WERI-Rb-1 (cell line): ENCODE measurements at regions not wholly inside any gene's neighbourhood (a gene's known extent, or its start where the extent isn't known, plus 50 kb on each side); places are given as distances from the start of the nearest gene placed in this dataset.

Experiments
- DNase-seq: peaks from one replicate; pipeline ENCODE4 v3.0.0-alpha.2; 2020
- H3K27ac ChIP-seq: fragments of 250-450 bp; sonication (Bioruptor Pico); 2 replicates; pipeline ENCODE4 v1.5.1; 2020; ENCODE audit warnings: mild to moderate bottlenecking, moderate library complexity
- H3K27me3 ChIP-seq: fragments of 250-450 bp; sonication (Bioruptor Pico); 2 replicates; pipeline ENCODE4 v1.5.1; 2021; ENCODE audit warnings: mild to moderate bottlenecking, low read depth, moderate library complexity; ENCODE audit not compliant: insufficient read depth, severe bottlenecking
- H3K36me3 ChIP-seq: fragments of 250-450 bp; sonication (Bioruptor Pico); 2 replicates; pipeline ENCODE4 v1.5.1; 2020; ENCODE audit warnings: mild to moderate bottlenecking, moderate library complexity
- H3K4me3 ChIP-seq: 2 replicates; pipeline ENCODE4 v1.5.1; 2011; ENCODE audit warnings: low read depth, mild to moderate bottlenecking, control low read depth, low read length
- H3K9me3 ChIP-seq: fragments of 250-450 bp; sonication (Bioruptor Pico); 2 replicates; pipeline ENCODE4 v1.5.1; 2021; ENCODE audit warnings: mild to moderate bottlenecking, moderate library complexity; ENCODE audit not compliant: severe bottlenecking
- TF ChIP-seq, protein P1 (sequence below): IDR thresholded peaks from 2 replicates; pipeline ENCODE4 v1.5.1; 2011; ENCODE audit warnings: low read depth, mild to moderate bottlenecking, control low read depth, inconsistent platforms, low read length

DNA sequence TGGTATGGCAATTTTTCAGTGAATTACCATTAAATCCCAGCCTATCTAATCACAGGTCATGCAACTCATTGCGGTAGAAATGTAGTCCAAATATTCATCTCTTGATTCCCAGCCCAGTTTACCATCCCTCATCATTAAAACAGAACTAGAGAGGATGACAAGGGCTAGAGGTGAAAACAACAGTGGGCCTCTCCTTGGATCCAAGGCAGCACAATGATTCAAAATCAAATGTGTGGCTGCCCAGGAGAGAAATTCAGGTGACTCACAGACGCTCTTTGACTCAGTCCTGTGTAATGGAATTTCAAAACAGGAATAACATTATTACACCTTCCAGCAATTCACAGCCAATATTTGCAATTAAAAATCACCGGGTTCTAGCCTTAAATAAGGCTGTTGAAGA lies 246.5 kb downstream of the TBL1XR1 start:
- Histone ChIP-seq H3K36me3 (no peaks in the 10 kb centered on the region), H3K9me3 (no peaks in the 10 kb centered on the region), H3K4me3 (no peak overlapping the region), H3K27ac (no peak overlapping the region), H3K27me3 (no peaks in the 10 kb centered on the region)
- DNase-seq, result no peak
- TF ChIP-seq, protein P1, sequence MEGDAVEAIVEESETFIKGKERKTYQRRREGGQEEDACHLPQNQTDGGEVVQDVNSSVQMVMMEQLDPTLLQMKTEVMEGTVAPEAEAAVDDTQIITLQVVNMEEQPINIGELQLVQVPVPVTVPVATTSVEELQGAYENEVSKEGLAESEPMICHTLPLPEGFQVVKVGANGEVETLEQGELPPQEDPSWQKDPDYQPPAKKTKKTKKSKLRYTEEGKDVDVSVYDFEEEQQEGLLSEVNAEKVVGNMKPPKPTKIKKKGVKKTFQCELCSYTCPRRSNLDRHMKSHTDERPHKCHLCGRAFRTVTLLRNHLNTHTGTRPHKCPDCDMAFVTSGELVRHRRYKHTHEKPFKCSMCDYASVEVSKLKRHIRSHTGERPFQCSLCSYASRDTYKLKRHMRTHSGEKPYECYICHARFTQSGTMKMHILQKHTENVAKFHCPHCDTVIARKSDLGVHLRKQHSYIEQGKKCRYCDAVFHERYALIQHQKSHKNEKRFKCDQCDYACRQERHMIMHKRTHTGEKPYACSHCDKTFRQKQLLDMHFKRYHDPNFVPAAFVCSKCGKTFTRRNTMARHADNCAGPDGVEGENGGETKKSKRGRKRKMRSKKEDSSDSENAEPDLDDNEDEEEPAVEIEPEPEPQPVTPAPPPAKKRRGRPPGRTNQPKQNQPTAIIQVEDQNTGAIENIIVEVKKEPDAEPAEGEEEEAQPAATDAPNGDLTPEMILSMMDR, result no peak

- DNase-seq, result no peak
- Histone ChIP-seq H3K27me3 (no peaks in the 10 kb centered on the region), H3K4me3 (no peak overlapping the region), H3K27ac (no peak overlapping the region), H3K9me3 (no peaks in the 10 kb centered on the region), H3K36me3 (no peaks in the 10 kb centered on the region)
- TF ChIP-seq, protein P1, result no peak
These were observed 249.1 kb downstream of the TBL1XR1 start for GRCh38 chr3:176948151-176948550.

DNA sequence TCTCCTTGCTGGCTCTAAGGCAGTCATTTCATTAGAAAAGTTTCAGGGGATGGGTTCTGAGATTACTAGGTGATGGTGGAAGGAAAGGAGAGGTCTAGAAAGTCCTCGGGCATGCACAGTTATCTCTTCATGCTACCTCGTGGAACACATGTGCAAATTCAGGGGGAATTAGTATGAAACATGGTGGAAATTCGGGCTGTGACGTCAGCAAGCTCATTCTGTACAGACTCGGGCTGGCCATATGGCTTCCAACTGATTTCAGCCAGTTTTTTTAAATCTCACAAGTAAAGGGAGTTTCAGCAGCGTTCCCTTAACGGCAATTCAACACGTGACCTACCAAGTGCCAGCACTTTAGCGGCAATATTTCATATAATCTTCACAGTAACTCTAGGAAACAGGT lies 251.1 kb downstream of the TBL1XR1 start:
- no peak for DNase-seq
- no peak overlapping the region for H3K27ac ChIP-seq
- no peak overlapping the region for H3K4me3 ChIP-seq
- no peaks in the 10 kb centered on the region for H3K27me3 ChIP-seq
- TF ChIP-seq, protein P1, result no peak
- no peaks in the 10 kb centered on the region for H3K9me3 ChIP-seq
- H3K36me3 ChIP-seq, result no peaks in the 10 kb centered on the region

DNA sequence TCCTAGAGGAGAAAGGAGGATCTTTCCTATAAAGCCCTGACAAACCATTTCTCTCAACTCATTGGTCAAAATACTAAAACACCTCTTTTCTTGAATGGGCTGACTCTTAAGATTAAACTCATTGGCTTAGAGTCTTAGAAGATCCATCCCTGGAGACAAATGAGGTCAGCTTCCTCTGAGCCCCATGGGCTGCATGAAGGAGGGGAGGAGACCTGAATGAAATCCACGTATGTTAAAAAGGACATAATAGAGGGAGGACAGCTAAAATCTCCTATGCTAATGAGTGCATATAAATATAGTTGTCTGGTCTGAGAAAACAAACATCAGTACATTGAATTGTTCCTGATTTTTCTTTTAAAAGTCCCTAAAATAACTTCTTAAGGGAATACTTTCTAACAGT lies 255.0 kb downstream of the TBL1XR1 start:
- Histone ChIP-seq H3K27ac (no peak overlapping the region), H3K27me3 (no peaks in the 10 kb centered on the region), H3K36me3 (no peaks in the 10 kb centered on the region), H3K9me3 (no peaks in the 10 kb centered on the region), H3K4me3 (no peak overlapping the region)
- TF ChIP-seq, protein P1, result no peak
- DNase-seq, result no peak

GRCh38 chr3:176941689-176942088 lies 255.6 kb downstream of the TBL1XR1 start:
- no peaks in the 10 kb centered on the region for H3K36me3 ChIP-seq
- DNase-seq, result no peak
- TF ChIP-seq, protein P1, result no peak
- H3K9me3 ChIP-seq, result no peaks in the 10 kb centered on the region
- H3K4me3 ChIP-seq, result no peak overlapping the region
- no peaks in the 10 kb centered on the region for H3K27me3 ChIP-seq
- H3K27ac ChIP-seq, result no peak overlapping the region

- Histone ChIP-seq H3K9me3 (no peaks in the 10 kb centered on the region), H3K27ac (no peak overlapping the region), H3K4me3 (no peak overlapping the region), H3K27me3 (no peaks in the 10 kb centered on the region), H3K36me3 (no peaks in the 10 kb centered on the region)
- TF ChIP-seq, protein P1, result peak; percentile 62
- DNase-seq, result peak; percentile 38
These were observed 258.1 kb downstream of the TBL1XR1 start for GRCh38 chr3:176939022-176939817.
